ENCODE measurements at regions not wholly inside any gene's neighbourhood (a gene's known extent, or its start where the extent isn't known, plus 50 kb on each side); places are given as distances from the start of the nearest gene placed in this dataset.
"Not testable (repeated sequence)": the region's sequence is repeated elsewhere in the genome, so short reads cannot be mapped to it uniquely, and the experiment has no call there.

DNA sequence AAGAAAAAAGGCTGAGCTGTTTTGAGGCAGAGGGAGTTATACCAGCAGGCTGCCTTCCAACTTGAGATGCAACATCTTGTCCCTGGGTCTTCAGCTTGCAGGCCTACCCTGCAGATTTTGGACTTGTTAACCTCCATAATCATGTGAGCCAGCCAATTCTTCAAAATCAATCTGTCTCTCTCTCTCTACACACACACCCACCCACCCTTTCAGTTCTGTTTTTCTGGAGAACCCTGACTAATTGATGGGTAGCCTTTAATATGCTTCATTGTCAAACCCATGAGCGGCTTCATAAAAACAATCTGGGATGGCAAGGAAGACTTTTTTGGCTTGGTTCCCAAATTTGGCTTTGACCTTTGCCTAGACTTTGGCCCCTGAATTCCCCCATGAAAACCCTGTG is 113.9 kb downstream of the TMX1 start:
- intact Hi-C loops (cut with DNase I, micrococcal nuclease) = no loop called here
- Mint-ChIP-seq H3K27me3 (no peaks in the 10 kb centered on the region), H3K36me3 (ENCODE audit: low read depth) (no peaks in the 10 kb centered on the region), H3K9me3 (ENCODE audit: low read depth) (no peaks in the 10 kb centered on the region), H3K4me1 (no peaks in the 10 kb centered on the region), H3K4me3 (no peak overlapping the region), H3K27ac (no peak overlapping the region)
- CTCF ChIA-PET = interaction anchor here (1.2 kb wide), 1 partner anchor 33 kb away, joined by 3 read pairs; no protein-coding TSS in a partner anchor
- ATAC-seq (no peak), DNase-seq (no peak)
- POLR2A ChIA-PET = no interaction called here

DNA sequence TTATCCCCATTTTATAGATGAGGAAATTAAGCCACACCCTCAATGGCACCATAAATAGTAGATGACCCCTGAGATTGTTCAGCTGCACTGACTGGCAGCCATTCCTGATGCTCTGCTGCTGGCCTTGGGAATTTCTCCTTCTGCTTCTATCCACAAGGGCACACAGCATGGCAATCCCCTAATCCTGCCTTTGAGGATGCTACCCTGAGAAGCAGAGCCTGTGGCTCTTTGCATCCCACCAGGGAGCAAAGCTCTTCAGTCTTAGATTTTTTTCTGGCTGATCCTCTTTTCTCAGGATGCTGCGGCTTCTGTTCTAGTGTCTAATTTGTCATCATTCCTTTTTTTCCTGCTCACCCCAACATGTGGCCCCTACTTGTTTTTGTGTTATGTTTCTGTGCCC is 114.8 kb downstream of the TMX1 start:
- CTCF ChIA-PET = no interaction called here

GRCh38 chr14:51356381-51356780 is 116.3 kb downstream of the TMX1 start:
- POLR2A ChIA-PET = no interaction called here
- ATAC-seq (no peak), DNase-seq (no peak)
- intact Hi-C loops (cut with DNase I, micrococcal nuclease) = no loop called here
- H3K4me3 Mint-ChIP-seq = no peak overlapping the region
- CTCF ChIA-PET = no interaction called here
- H3K27ac Mint-ChIP-seq = no peak overlapping the region
- H3K9me3 Mint-ChIP-seq (ENCODE audit: low read depth) = no peaks in the 10 kb centered on the region
- H3K27me3 Mint-ChIP-seq = peaks cover 4% of the 10 kb centered on the region
- H3K4me1 Mint-ChIP-seq = no peaks in the 10 kb centered on the region
- H3K36me3 Mint-ChIP-seq (ENCODE audit: low read depth) = no peaks in the 10 kb centered on the region

More for the DNA sequence above, 114.8 kb downstream of the TMX1 start:
- Mint-ChIP-seq H3K9me3 (ENCODE audit: low read depth) (no peaks in the 10 kb centered on the region), H3K4me3 (no peak overlapping the region), H3K36me3 (ENCODE audit: low read depth) (no peaks in the 10 kb centered on the region), H3K27me3 (no peaks in the 10 kb centered on the region), H3K4me1 (no peaks in the 10 kb centered on the region), H3K27ac (no peak overlapping the region)
- intact Hi-C loops (cut with DNase I, micrococcal nuclease) = no loop called here
- ATAC-seq = no peak
- no peak for DNase-seq
- POLR2A ChIA-PET = no interaction called here

GRCh38 chr14:51357250-51357649 is 117.2 kb downstream of the TMX1 start:
- no peak for ATAC-seq
- intact Hi-C loops (cut with DNase I, micrococcal nuclease) = no loop called here
- H3K4me3 Mint-ChIP-seq = no peak overlapping the region
- DNase-seq = no peak
- H3K4me1 Mint-ChIP-seq = no peaks in the 10 kb centered on the region
- no peaks in the 10 kb centered on the region for H3K9me3 Mint-ChIP-seq (ENCODE audit: low read depth)
- ChIA-PET POLR2A (no interaction called here), CTCF (no interaction called here)
- peaks cover 4% of the 10 kb centered on the region for H3K27me3 Mint-ChIP-seq
- H3K36me3 Mint-ChIP-seq (ENCODE audit: low read depth) = no peaks in the 10 kb centered on the region
- no peak overlapping the region for H3K27ac Mint-ChIP-seq

DNA sequence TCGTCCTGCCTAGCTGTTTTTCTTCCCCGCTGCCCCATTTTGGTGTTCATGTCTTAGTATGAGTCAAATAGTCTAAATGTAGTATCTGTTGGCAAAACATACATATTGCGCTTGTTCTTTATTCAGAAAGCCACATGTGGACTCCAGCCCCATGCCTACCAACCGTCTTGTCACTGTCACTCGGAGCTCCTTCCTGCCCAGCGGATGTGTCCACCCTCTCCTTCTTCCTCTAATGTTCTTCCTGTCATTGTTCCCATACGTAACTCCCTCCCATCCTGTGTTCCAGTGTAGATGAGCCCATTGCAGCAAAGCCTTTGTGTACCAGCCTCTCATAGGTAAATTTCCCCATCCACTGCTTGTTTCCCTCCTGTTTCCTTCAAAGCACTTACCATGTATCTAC is 120.5 kb downstream of the TMX1 start:
- ATAC-seq = no peak
- H3K36me3 Mint-ChIP-seq (ENCODE audit: low read depth) = no peaks in the 10 kb centered on the region
- intact Hi-C loops (cut with DNase I, micrococcal nuclease) = loop anchor here in 1 of 2 experiments (10.0 kb wide), 1 partner anchor 624 kb away; the partner anchor contains the start of gene RTRAF
- H3K4me1 Mint-ChIP-seq = no peaks in the 10 kb centered on the region
- H3K9me3 Mint-ChIP-seq (ENCODE audit: low read depth) = no peaks in the 10 kb centered on the region
- H3K27ac Mint-ChIP-seq = no peak overlapping the region
- POLR2A ChIA-PET = no interaction called here
- H3K4me3 Mint-ChIP-seq = no peak overlapping the region
- peaks cover 4% of the 10 kb centered on the region for H3K27me3 Mint-ChIP-seq
- no peak for DNase-seq
- CTCF ChIA-PET = interaction anchor here (0.6 to 1.0 kb wide), 2 partner anchors 77 to 431 kb away, joined by 3 read pairs; no protein-coding TSS in a partner anchor

DNA sequence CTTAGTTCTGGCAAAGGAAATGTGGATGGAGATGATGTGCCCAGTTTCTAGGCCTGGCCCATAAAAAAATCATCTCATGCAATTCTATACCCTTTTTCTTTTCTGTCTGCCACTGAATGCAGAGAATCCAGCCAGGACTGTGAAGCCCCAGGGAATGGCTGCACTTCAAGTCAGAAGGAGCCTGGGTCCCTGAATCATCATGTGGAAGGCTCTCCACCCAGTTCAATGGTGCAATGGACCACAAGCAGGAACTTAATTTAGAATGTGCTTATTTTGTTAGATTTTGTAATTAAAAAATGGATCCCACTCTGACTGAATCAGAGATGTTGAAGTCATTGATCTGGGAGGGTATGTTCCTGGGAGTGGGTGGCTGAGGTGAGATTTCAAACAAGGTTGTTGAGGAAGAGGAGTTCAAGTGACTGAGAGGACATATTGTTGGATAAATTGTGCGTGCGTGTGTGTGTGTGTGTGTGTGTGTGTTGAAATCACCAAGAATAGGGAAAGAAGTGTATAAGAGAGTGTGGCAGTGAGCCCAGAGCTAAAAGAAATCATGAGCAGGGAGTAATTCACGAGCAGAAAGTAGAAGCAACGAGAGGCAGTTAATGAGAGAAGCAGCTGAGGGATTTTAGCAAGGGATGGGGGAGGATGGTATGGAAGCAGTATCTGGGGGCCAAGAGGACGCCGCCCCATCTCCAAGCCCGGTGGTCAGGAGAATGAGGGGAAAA is 125.4 kb downstream of the TMX1 start:
- ChIA-PET CTCF (no interaction called here), POLR2A (no interaction called here)
- H3K4me3 Mint-ChIP-seq = no peak overlapping the region
- ATAC-seq (no peak), DNase-seq (no peak)
- intact Hi-C loops (cut with DNase I, micrococcal nuclease) = loop anchor here in 1 of 2 experiments (10.0 kb wide), 1 partner anchor 619 kb away; the partner anchor contains the start of gene RTRAF
- H3K4me1 Mint-ChIP-seq = no peaks in the 10 kb centered on the region
- no peak overlapping the region for H3K27ac Mint-ChIP-seq
- peaks cover 10% of the 10 kb centered on the region for H3K27me3 Mint-ChIP-seq
- H3K9me3 Mint-ChIP-seq (ENCODE audit: low read depth) = no peaks in the 10 kb centered on the region
- no peaks in the 10 kb centered on the region for H3K36me3 Mint-ChIP-seq (ENCODE audit: low read depth)

DNA sequence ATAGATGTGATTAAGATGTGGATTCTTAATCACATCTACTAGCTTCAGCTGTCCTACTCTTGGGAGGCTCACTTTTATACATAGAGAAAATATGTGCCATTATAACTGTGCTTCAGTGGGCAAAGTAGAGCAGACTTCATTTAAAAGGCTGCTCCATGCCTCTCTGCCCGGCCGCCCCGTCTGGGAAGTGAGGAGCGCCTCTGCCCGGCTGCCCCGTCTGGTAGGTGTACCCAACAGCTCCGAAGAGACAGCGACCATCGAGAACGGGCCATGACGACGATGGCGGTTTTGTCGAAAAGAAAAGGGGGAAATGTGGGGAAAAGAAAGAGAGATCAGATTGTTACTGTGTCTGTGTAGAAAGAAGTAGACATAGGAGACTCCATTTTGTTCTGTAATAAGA is 126.4 kb downstream of the TMX1 start:
- H3K9me3 Mint-ChIP-seq (ENCODE audit: low read depth); H3K27me3 Mint-ChIP-seq; H3K4me1 Mint-ChIP-seq; H3K36me3 Mint-ChIP-seq (ENCODE audit: low read depth); CTCF ChIA-PET; H3K4me3 Mint-ChIP-seq; POLR2A ChIA-PET; H3K27ac Mint-ChIP-seq; DNase-seq; ATAC-seq: not testable (repeated sequence)
- intact Hi-C loops (cut with DNase I, micrococcal nuclease) = loop anchor here in 1 of 2 experiments (10.0 kb wide), 1 partner anchor 618 kb away; the partner anchor contains the start of gene RTRAF

DNA sequence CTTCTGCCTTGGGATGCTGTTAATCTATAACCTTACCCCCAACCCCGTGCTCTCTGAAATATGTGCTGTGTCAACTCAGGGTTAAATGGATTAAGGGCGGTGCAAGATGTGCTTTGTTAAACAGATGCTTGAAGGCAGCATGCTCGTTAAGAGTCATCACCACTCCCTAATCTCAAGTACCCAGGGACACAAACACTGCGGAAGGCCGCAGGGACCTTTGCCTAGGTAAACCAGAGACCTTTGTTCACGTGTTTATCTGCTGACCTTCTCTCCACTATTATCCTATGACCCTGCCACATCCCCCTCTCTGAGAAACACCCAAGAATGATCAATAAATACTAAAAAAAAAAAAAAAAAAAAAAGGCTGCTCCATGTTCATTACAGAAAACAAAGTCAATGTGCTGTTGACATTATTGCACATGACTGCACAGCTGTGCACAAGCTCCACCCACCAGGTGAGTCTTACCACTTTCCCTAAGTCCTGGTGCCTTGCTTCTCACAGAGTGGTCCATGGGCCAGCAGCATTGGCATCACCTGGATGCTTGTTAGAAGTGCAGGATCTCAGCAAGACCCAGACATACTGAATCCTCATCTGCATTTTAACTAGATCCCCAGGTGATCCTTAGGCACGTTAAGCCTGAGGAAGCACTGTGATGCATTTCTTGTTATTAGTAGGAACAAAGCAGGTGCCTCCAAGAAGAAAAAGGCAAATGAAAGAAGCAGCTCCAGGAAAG is 127.0 kb downstream of the TMX1 start:
- H3K27me3 Mint-ChIP-seq; H3K36me3 Mint-ChIP-seq (ENCODE audit: low read depth); H3K27ac Mint-ChIP-seq; H3K9me3 Mint-ChIP-seq (ENCODE audit: low read depth); H3K4me3 Mint-ChIP-seq; DNase-seq; POLR2A ChIA-PET; ATAC-seq; H3K4me1 Mint-ChIP-seq: not testable (repeated sequence)
- intact Hi-C loops (cut with DNase I, micrococcal nuclease) = loop anchor here in 1 of 2 experiments (10.0 kb wide), 1 partner anchor 618 kb away; the partner anchor contains the start of gene RTRAF
- CTCF ChIA-PET = interaction anchor here (0.7 to 0.9 kb wide), 2 partner anchors 17 to 88 kb away, joined by 3 read pairs; no protein-coding TSS in a partner anchor

DNA sequence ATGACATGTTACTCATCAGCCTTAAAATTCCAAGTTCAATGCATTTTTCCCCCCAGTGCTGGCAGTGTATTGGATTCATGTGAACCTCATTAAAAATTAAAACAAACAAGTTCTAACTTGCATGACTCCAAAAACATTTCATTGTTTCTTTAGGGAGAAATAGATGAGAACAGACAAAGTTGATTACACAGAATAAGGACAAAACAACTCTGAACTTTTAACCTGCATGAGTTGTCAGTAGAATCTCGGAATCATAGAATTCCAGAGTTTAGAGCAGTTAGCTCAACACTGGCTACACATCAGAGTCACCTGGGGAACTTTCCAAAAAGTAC is 127.5 kb downstream of the TMX1 start:
- CTCF ChIA-PET = interaction anchor here (0.7 to 0.9 kb wide), 3 partner anchors 13 to 89 kb away, joined by 3 read pairs; no protein-coding TSS in a partner anchor
- H3K4me3 Mint-ChIP-seq = no peak overlapping the region
- no peaks in the 10 kb centered on the region for H3K4me1 Mint-ChIP-seq
- intact Hi-C loops (cut with DNase I, micrococcal nuclease) = loop anchor here in 1 of 2 experiments (10.0 kb wide), 1 partner anchor 617 kb away; the partner anchor contains the start of gene RTRAF
- DNase-seq = no peak
- peaks cover 7% of the 10 kb centered on the region for H3K27me3 Mint-ChIP-seq
- no peaks in the 10 kb centered on the region for H3K36me3 Mint-ChIP-seq (ENCODE audit: low read depth)
- H3K27ac Mint-ChIP-seq = no peak overlapping the region
- no peak for ATAC-seq
- H3K9me3 Mint-ChIP-seq (ENCODE audit: low read depth) = no peaks in the 10 kb centered on the region
- POLR2A ChIA-PET = no interaction called here

DNA sequence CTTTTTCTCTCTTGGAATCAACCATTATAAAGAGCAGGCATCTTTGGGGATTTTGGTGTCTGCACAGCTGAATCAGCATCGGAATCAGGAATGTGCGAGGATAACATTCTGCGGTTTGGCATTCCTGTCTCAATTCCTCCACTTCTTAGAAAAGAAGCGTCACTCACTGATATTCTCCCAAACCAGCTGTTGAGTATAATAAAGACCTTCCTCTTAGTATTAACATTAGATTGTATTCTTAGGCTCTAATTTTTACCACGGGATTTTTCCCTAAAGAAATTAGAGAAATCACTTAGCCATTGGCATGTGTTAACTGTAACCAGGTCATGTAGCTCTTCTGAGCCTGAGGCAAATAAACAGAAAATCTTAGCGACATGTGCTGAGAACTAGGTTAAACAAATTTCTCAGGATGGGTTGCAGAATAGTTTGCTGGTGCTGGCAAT is 128.7 kb downstream of the TMX1 start:
- no peaks in the 10 kb centered on the region for H3K36me3 Mint-ChIP-seq (ENCODE audit: low read depth)
- peaks cover 7% of the 10 kb centered on the region for H3K27me3 Mint-ChIP-seq
- no peaks in the 10 kb centered on the region for H3K4me1 Mint-ChIP-seq
- no peak overlapping the region for H3K27ac Mint-ChIP-seq
- POLR2A ChIA-PET = no interaction called here
- H3K9me3 Mint-ChIP-seq (ENCODE audit: low read depth) = no peaks in the 10 kb centered on the region
- no peak for ATAC-seq
- no peak for DNase-seq
- intact Hi-C loops (cut with DNase I, micrococcal nuclease) = loop anchor here in 1 of 2 experiments (1.0 to 10.0 kb wide), 2 partner anchors 412 to 616 kb away; partner anchors contain the start of gene RTRAF
- no peak overlapping the region for H3K4me3 Mint-ChIP-seq
- CTCF ChIA-PET = interaction anchor here (1.5 kb wide), 1 partner anchor 185 kb away, joined by 3 read pairs; no protein-coding TSS in a partner anchor

GRCh38 chr14:51369814-51370213 is 129.8 kb downstream of the TMX1 start:
- H3K27me3 Mint-ChIP-seq = peaks cover 7% of the 10 kb centered on the region
- H3K27ac Mint-ChIP-seq = no peak overlapping the region
- no peaks in the 10 kb centered on the region for H3K4me1 Mint-ChIP-seq
- ChIA-PET CTCF (interaction anchor here (0.8 to 1.6 kb wide), 2 partner anchors 396 to 410 kb away, joined by 3 to 4 read pairs; no protein-coding TSS in a partner anchor), POLR2A (no interaction called here)
- ATAC-seq (no peak), DNase-seq (peak; percentile 52)
- H3K9me3 Mint-ChIP-seq (ENCODE audit: low read depth) = no peaks in the 10 kb centered on the region
- intact Hi-C loops (cut with DNase I, micrococcal nuclease) = loop anchor here (1.0 to 10.0 kb wide), 4 partner anchors 406 to 615 kb away; partner anchors contain the start of gene RTRAF (in 1 of the 2)
- H3K36me3 Mint-ChIP-seq (ENCODE audit: low read depth) = no peaks in the 10 kb centered on the region
- no peak overlapping the region for H3K4me3 Mint-ChIP-seq
